Ectodermal cell (in vitro differentiated cells): ENCODE measurements at regions not wholly inside any gene's neighbourhood (a gene's known extent, or its start where the extent isn't known, plus 50 kb on each side); places are given as distances from the start of the nearest gene placed in this dataset.
"Not testable (repeated sequence)": the region's sequence is repeated elsewhere in the genome, so short reads cannot be mapped to it uniquely, and the experiment has no call there.

Experiments
- H3K27ac ChIP-seq: 2 replicates; pipeline ENCODE4 v1.7.0; 2013; ENCODE audit warnings: mild to moderate bottlenecking, low read depth, low read length; ENCODE audit not compliant: insufficient read depth, poor library complexity, severe bottlenecking
- H3K27me3 ChIP-seq: 2 replicates; pipeline ENCODE4 v1.7.0; 2013; ENCODE audit warnings: mild to moderate bottlenecking, low read length; ENCODE audit not compliant: insufficient read depth, control insufficient read depth, poor library complexity, severe bottlenecking
- H3K36me3 ChIP-seq: one replicate; pipeline ENCODE4 v1.7.0; 2013; ENCODE audit warnings: low read length; ENCODE audit not compliant: control insufficient read depth, insufficient read depth
- H3K4me1 ChIP-seq: one replicate; pipeline ENCODE4 v1.7.0; 2013; ENCODE audit warnings: low read length; ENCODE audit not compliant: control insufficient read depth, insufficient read depth
- H3K4me3 ChIP-seq: 2 replicates; pipeline ENCODE4 v1.7.0; 2013; ENCODE audit warnings: low read depth, low read length, control low read depth; ENCODE audit not compliant: insufficient read depth
- H3K9me3 ChIP-seq: 2 replicates; pipeline ENCODE4 v1.7.0; 2013; ENCODE audit warnings: mild to moderate bottlenecking, low read length, moderate library complexity; ENCODE audit not compliant: control insufficient read depth
- WGBS, 2 experiments: methylation state at CpG; one replicate each; pipeline ENCODE4 v1.1.7; 2013; ENCODE audit warnings: missing lambda C conversion rate in 2 of 2; 5-methylcytosine and 5-hydroxymethylcytosine counted together

- peaks cover 2% of the 10 kb centered on the region for H3K9me3 ChIP-seq
- peaks cover 28% of the 10 kb centered on the region for H3K4me1 ChIP-seq
- no peaks in the 10 kb centered on the region for H3K36me3 ChIP-seq
- no peaks in the 10 kb centered on the region for H3K27me3 ChIP-seq
- WGBS, 2 experiments, result 92 to 94% methylated on average over 34 of the region's 34 CpGs
- H3K27ac ChIP-seq, result no peak overlapping the region
- H3K4me3 ChIP-seq, result no peak overlapping the region
Measured at GRCh38 chr18:79586436-79587225, 93.0 kb upstream of the CTDP1 start.

GRCh38 chr18:79587226-79587741 lies 92.3 kb upstream of the CTDP1 start:
- WGBS, 2 experiments, result 93 to 94% methylated on average over 16 of the region's 16 CpGs
- Histone ChIP-seq H3K9me3 (peaks cover under 1% of the 10 kb centered on the region), H3K27me3 (no peaks in the 10 kb centered on the region), H3K36me3 (no peaks in the 10 kb centered on the region), H3K4me1 (peaks cover 28% of the 10 kb centered on the region), H3K4me3 (no peak overlapping the region), H3K27ac (no peak overlapping the region)

GRCh38 chr18:79587779-79588635 lies 91.6 kb upstream of the CTDP1 start:
- Histone ChIP-seq H3K4me1 (peaks cover 28% of the 10 kb centered on the region), H3K27me3 (no peaks in the 10 kb centered on the region), H3K4me3 (no peak overlapping the region), H3K36me3 (no peaks in the 10 kb centered on the region), H3K9me3 (no peaks in the 10 kb centered on the region), H3K27ac (no peak overlapping the region)
- 90 to 91% methylated on average over 32 of the region's 32 CpGs for WGBS, 2 experiments

- Histone ChIP-seq H3K9me3 (no peaks in the 10 kb centered on the region), H3K4me3 (no peak overlapping the region), H3K36me3 (no peaks in the 10 kb centered on the region), H3K27me3 (no peaks in the 10 kb centered on the region), H3K4me1 (peaks cover 28% of the 10 kb centered on the region), H3K27ac (no peak overlapping the region)
- 57 to 58% methylated on average over 38 of the region's 38 CpGs for WGBS, 2 experiments
Measured at GRCh38 chr18:79588636-79589481, 90.7 kb upstream of the CTDP1 start.

GRCh38 chr18:79589601-79590091 lies 90.0 kb upstream of the CTDP1 start:
- H3K9me3 ChIP-seq, result no peaks in the 10 kb centered on the region
- peaks cover 28% of the 10 kb centered on the region for H3K4me1 ChIP-seq
- 86 to 87% methylated on average over 15 of the region's 15 CpGs for WGBS, 2 experiments
- no peak overlapping the region for H3K4me3 ChIP-seq
- no peak overlapping the region for H3K27ac ChIP-seq
- H3K27me3 ChIP-seq, result no peaks in the 10 kb centered on the region
- no peaks in the 10 kb centered on the region for H3K36me3 ChIP-seq

GRCh38 chr18:79590191-79591031 lies 89.2 kb upstream of the CTDP1 start:
- Histone ChIP-seq H3K27ac (no peak overlapping the region), H3K9me3 (no peaks in the 10 kb centered on the region), H3K36me3 (no peaks in the 10 kb centered on the region), H3K4me3 (no peak overlapping the region), H3K4me1 (peaks cover 28% of the 10 kb centered on the region), H3K27me3 (no peaks in the 10 kb centered on the region)
- 78 to 84% methylated on average over 31 of the region's 31 CpGs for WGBS, 2 experiments

GRCh38 chr18:79591032-79591308 lies 88.6 kb upstream of the CTDP1 start:
- Histone ChIP-seq H3K27me3 (no peaks in the 10 kb centered on the region), H3K27ac (no peak overlapping the region), H3K4me1 (peaks cover 28% of the 10 kb centered on the region), H3K4me3 (no peak overlapping the region), H3K9me3 (no peaks in the 10 kb centered on the region), H3K36me3 (no peaks in the 10 kb centered on the region)
- 80 to 83% methylated on average over 4 of the region's 4 CpGs for WGBS, 2 experiments

- not testable (repeated sequence) for H3K9me3 ChIP-seq, H3K27me3 ChIP-seq, H3K4me3 ChIP-seq, H3K27ac ChIP-seq, H3K36me3 ChIP-seq
- H3K4me1 ChIP-seq, result peaks cover 30% of the 10 kb centered on the region
- WGBS, 2 experiments, result 69 to 84% methylated on average over 3 of the region's 3 CpGs
Measured at GRCh38 chr18:79592684-79593083, 86.9 kb upstream of the CTDP1 start.

- Histone ChIP-seq H3K27me3 (no peaks in the 10 kb centered on the region), H3K4me3 (no peak overlapping the region), H3K4me1 (peaks cover 15% of the 10 kb centered on the region), H3K9me3 (no peaks in the 10 kb centered on the region), H3K27ac (no peak overlapping the region), H3K36me3 (no peaks in the 10 kb centered on the region)
- WGBS, 2 experiments, result 91 to 93% methylated on average over 22 of the region's 22 CpGs
Measured at GRCh38 chr18:79595876-79596374, 83.7 kb upstream of the CTDP1 start.
